ENCODE measurements at regions not wholly inside any gene's neighbourhood (a gene's known extent, or its start where the extent isn't known, plus 50 kb on each side); places are given as distances from the start of the nearest gene placed in this dataset.

DNA sequence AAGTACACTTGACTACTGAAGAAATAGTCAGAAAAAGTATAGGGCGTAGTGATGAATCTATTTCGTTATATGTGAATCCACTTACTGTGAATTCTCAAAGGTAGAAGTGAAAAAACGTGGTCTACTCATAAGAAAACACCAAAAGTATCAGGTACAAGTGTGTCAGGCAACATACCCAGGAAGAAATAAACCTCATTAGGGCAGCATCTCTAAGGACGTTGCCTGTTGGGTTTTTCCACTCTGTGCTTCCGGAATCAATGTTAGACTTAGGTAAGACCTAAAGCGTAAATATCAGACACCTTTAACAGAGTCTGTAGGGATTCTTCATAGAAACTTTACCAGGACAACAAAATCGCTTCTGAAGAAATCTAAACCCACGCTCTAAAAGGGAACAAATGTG, 607.2 kb upstream of the EPHA7 start:
- Histone ChIP-seq H3K4me3 (no peak overlapping the region), H3K27ac (no peak overlapping the region)

DNA sequence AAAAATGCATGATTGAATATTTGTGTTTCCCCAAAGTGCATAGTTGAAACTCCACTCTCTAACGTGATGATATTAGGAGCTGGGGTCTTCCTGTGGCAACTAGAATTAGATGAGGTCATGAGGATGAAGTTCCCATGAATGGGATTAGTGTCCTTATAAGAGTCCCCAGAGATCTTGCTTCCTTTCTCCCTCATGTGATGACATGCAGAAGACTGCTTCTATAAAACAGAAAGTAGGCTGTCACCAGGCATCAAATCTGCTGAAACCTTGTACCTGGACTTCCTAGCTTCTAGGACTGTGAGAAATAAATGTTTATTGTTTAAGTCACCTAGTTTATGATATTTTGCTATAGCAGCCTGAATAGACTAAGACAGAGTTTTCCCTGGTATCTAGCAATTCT, 586.5 kb upstream of the EPHA7 start:
- Histone ChIP-seq H3K27ac (no peak overlapping the region), H3K4me3 (no peak overlapping the region)

DNA sequence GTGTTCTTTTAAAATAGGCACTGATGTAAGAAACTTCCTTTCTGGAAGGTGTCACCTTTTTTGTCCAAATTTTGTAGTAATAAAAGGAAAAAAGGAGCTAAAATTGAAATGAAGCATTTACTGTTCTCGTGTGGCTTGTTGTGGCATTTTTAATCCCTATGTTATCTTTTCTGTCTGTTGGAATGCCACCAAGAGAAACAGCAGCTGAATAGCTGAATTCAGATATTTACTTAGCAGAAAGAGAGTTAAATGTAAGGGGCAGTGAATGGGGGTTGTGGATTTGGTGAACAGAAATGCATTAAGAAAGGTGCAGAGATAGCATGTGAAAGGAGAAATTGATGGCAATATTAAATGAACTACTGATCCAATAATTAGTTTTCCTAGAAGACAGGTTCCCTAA, 573.6 kb upstream of the EPHA7 start:
- Histone ChIP-seq H3K27ac (no peak overlapping the region), H3K4me3 (no peak overlapping the region)

DNA sequence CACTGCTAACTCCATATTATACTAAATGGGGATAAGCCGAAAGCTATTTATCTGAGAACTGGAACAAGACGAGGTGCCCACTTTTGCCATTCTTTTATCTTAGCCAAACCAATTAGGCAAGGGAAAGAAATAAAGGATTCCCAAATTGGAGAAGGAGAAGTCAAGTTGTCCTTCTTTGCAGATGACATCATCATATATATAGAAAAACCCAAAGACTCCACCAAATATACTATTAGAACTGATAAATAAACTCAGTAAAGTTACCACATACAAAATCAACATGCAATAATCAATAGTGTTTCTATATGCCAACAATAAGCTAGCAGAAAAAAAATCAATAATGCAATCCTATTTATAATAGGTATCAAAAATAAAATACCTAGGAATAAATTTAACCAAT, 570.3 kb upstream of the EPHA7 start:
- no peak overlapping the region for H3K27ac ChIP-seq
- H3K4me3 ChIP-seq: no peak overlapping the region

DNA sequence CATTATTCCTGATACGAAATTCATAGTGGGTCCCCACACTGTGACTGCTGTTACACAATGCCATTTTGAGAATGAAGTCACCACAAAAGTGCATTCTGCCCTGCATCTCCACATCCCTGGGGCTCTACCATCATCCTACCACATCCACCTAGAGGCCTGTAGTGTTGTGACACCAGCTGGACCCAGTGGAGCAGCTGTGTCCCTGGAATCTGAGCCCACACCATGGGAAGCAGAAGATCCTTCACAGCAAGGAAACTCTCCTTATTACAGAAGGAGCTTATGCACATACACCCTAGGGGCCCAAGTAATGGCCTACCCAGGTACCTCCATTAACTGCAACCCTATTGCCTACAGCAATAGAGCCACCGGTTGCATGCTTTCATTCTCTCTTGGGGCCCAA, 566.6 kb upstream of the EPHA7 start:
- no peak overlapping the region for H3K4me3 ChIP-seq

DNA sequence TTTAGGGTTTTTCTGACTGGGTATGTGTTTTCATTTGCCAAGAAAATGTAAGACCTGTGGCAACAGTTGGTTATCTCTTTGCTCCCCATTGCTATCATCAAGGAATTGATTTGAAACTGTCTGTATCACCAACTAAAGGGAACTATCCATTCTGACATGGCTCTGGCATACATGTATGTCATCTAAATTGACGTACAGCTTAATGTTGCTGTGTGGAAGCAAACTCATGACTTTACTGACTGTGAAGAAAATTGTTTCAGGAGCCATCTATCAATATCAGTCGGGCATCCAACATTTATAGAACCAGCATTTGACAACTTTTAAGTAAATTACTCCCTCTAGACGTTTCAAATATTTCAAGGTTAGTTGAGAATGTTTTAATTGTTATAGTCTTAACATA, 555.8 kb upstream of the EPHA7 start:
- H3K27ac ChIP-seq: no peak overlapping the region

More for the DNA sequence above, 566.6 kb upstream of the EPHA7 start:
- H3K27ac ChIP-seq: no peak overlapping the region

DNA sequence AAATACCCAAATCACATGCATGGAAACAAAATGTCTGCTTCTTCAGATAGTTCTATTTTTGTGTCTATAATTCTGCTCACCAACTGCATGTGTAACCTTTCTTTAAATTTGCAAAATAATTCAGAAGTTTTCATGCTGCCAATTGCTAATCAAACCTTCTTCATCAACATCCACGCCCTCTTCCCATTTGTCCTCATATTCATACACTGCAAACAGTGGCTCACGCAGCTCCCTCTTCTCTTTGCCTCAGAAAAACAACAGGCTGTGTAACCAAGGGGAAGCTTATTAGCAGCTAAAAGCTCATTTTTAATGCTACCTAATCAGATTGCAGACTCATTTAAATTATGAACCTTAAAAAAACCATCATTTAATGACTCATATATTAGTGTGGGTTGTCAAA, 555.0 kb upstream of the EPHA7 start:
- H3K4me3 ChIP-seq: no peak overlapping the region
- H3K27ac ChIP-seq: no peak overlapping the region

More for the DNA sequence above, 555.8 kb upstream of the EPHA7 start:
- no peak overlapping the region for H3K4me3 ChIP-seq

DNA sequence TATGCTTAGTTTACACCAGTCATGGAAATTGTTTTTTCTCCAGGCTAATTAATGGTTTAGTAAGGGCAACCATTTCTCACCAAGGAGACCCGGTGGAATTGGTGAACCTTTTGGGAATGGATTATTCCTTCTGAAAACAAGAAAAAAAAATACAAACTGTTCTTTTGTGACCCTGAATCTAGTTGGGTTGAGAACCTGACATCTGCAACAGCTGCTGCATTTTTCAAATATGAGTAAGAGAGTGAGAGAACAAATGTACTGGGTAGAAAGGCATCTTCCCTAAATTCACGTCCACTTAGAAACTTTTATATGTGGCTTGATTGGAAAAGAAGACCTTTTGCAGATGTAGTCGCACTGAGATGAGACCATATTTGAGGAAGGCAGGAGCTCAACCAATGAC, 553.4 kb upstream of the EPHA7 start:
- Histone ChIP-seq H3K27ac (no peak overlapping the region), H3K4me3 (no peak overlapping the region)

DNA sequence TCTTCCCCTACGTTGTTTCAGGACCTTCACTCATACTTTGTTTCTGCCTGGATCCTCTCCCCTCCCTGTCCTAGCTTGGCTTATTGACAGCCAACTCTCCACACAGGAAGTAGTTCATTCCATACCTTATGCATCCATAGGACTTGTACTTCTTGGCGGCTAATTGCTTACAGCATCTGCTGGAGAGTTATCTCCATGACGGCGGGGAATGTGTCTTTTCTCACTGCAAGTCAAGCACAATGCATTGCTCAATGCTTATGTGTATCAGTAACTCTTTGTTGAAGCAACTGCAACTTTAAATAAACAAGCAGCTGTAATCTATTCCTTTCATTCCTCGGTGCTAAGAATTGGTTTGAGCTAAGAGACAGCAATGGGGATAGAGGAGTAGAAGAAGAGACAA, 551.3 kb upstream of the EPHA7 start:
- no peak overlapping the region for H3K27ac ChIP-seq
- H3K4me3 ChIP-seq: no peak overlapping the region

DNA sequence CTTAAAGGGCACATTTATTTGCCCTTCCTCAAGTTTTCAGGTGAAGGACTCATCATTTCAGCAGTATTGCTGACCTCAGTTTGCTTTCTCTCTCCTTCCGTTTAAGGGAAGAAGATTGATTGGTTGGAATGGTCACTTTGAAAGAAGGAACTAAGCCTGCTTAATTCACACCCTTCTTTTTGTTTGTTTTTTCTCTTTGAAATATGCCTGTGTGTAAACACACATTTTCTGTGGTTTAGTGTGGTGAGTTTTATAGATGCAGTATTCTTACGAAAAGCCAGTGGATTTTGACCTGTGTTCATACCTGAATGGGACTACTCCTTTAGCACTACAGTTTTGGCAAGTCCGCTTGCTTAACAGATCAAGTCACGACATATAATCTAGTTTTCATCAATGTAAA, 548.8 kb upstream of the EPHA7 start:
- Histone ChIP-seq H3K4me3 (no peak overlapping the region), H3K27ac (no peak overlapping the region)

DNA sequence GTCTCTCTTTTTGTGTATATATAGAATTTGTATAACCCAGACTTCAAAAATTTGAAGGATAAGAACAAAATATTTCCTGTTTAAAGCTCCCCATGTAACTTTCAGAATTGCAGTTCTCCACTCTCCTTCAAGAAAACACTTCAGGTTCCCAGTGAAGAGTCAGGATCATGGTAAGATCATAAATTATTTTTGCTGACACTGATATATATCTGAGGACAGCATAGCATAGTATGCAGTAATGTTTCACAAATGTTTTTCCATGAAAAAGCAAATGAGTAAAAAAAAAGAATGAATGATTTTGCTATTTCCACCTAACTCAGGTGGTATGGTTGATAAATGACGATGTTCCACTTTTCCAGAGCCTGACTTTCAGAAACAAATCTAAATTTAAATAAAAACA, 545.6 kb upstream of the EPHA7 start:
- Histone ChIP-seq H3K4me3 (no peak overlapping the region), H3K27ac (no peak overlapping the region)

DNA sequence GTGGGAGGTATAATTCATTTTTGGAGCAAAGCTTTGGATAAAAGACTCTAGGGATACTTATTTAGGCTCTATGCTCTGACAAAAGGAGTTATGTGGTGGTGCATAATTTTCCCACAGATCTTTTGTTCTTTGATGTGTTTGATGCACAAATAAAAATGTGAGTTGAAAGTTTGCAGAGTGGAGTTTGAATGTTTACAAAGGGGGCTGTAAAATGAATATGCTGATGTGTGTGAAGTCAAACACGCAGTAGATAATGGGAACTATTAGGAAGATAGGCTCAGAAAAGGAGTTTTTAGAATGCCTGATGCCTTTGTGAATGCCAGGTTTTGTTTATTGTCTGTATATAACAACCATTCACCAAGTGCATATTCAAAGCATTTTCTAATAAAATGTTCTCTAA, 545.0 kb upstream of the EPHA7 start:
- no peak overlapping the region for H3K27ac ChIP-seq
- no peak overlapping the region for H3K4me3 ChIP-seq

DNA sequence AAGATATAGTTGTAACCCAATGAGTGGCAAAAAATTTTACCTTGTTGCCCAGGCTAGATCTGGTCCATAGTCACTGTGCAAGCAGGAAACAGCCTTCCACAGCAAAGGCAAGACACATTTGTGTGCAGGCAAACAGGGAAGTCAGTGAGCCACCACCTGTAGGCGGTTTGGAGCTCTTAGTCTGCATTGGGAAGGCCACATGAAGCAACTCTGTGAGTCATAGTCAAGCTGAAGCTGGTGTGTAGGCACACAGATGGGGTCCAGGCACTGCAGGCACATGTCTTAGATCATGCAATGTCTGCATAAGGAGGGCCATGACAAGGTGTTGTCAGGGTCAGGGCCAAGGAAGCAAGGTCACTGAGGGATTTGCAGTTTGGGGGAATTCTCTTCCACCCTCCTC, 543.2 kb upstream of the EPHA7 start:
- Histone ChIP-seq H3K4me3 (no peak overlapping the region), H3K27ac (no peak overlapping the region)

DNA sequence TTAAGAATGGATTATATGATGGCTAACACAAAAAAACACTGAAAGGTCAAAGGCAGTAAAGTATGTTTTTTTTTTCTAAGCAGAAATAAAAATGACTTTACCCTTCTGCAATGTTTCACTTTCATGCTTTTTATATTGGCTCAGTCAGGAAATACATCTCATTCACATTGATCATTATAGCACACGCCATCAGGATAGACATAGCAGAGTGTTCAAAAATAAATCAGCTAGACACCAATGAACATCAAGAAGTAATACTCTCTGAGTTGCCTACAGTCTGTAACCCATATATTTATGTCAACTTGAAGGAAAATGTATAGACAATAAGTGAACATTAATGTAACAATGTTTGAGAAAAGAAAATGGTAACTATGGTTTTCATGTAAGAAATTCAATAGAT, 535.2 kb upstream of the EPHA7 start:
- H3K4me3 ChIP-seq: no peak overlapping the region
- H3K27ac ChIP-seq: no peak overlapping the region

DNA sequence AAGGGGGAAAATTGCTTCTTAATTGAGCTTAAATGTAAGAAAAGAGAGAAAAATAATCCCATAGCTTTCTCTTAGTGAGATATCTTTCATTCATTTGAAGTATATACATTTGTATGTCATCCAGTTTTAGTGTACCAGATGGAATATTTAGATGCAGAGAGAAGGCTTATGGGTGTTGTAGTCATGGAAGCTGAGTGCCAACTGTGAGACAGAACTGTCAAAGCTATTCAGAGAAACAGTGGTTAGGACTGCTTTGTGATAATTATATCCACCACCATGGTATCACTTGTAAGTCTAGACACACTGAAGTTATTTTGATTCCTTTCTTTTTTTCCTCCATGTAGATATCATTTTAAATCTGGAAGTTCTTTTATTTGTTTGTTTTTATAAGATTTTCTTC, 524.3 kb upstream of the EPHA7 start:
- H3K4me3 ChIP-seq: no peak overlapping the region
- H3K27ac ChIP-seq: no peak overlapping the region

DNA sequence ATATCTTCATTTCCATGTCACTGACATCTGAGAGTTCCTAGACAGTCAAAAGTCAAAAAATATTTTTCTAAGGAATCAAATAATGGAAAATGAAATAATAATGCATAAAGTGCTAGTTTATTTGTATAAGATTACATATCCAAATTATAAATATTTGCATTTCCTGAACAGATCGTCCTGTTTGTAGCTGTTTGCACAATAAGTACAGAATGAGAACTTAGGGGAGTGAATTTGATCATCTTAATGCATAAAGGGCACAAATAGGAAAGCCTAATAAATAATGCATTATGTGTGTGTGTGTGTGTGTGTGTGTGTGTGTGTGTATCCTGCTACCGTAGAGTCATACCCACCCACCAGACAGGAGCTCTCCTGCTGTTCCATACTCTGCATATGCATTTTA, 521.0 kb upstream of the EPHA7 start:
- H3K27ac ChIP-seq: no peak overlapping the region
- H3K4me3 ChIP-seq: no peak overlapping the region

DNA sequence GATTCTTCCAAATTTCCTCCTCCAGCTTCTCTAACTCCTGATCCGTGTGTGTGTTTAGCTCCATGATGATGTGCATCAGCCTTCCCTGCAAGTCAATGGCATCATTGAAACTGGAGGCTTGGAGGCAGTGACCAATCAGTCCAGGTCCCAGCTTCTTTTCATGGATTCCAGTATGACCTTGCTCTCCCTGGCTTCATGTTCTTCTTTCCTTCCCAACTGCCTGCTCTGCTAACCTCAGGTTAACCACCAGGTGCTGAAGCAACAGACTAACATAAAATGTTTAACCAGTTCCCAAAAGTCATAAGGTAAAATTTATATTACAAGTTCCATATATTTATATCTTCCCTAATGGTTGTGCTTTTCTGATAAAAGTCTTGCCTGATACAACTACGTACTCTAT, 512.8 kb upstream of the EPHA7 start:
- Histone ChIP-seq H3K4me3 (no peak overlapping the region), H3K27ac (no peak overlapping the region)

DNA sequence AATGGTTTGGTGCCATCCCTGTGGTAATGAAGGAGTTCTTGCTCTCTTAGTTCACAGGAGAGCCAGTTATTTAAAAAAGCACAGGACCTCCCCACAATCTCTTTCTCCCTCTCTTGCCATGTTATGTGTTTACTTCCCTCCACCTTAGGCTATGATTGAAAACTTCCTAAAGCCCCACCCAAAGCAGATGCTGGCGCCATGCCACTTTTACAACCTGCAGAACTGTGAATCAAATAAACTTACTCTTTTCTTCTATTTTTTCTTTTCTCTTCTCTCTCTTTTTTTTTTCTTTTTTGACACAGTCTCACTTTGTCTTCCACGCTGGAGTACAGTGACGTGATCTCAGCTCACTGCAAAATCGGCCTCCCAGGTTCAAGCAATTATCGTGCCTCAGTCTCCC, 508.4 kb upstream of the EPHA7 start:
- Histone ChIP-seq H3K4me3 (no peak overlapping the region), H3K27ac (no peak overlapping the region)

DNA sequence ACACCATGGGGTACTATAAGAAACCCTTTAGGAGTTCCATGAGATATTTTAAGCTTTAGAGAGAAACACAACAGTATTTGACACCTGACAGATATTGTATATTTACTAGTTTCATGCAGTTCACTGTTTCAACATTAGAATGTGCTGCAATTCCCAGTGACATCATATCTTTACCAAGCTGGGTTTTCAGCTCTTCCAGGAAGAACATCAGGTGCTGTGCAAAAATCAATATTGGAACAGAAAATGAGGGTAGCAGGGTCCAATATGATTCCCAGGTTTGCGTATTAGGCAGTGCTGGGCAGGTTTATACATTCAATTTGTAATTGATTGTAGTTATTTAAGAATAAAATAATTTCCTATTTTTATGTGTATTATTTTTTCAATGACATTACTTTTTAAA, 500.0 kb upstream of the EPHA7 start:
- Histone ChIP-seq H3K4me3 (no peak overlapping the region), H3K27ac (no peak overlapping the region)

DNA sequence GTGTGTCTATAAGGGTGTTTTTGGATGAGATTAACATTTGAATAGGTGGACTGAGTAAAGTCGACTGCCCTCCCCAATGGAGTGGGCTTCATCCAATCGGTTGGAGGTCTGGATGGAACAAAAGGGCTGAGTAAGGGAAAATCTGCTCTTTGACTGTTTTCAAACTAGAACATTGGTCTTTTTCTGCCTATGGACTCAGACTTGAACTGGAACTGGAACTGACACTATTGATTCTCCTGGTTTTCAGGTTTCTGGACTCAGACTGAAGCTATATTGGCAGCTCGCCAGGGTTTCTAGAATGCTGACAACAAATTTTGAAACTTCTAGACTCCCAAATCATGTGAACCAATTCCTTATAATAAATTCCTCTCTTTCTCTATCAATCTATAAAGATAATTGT, 498.9 kb upstream of the EPHA7 start:
- Histone ChIP-seq H3K27ac (no peak overlapping the region), H3K4me3 (no peak overlapping the region)

DNA sequence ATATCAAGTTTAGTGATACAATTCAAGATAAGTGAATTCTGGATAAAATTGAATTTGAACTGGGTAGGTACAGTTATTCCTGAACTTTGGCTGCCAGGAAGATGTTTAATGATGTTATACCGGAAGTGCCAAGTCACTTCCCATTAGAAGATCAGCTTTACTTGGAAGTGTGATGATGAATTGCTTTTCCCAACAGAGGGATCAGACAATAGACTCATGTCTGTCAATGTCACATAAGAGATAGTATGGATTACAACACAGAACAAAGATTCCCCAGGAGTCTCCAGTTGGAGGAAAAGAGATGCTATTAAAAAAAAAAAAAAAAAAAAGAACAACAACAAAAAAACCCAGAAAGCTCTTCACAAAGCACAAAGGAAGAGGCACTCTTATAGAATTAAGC, 497.9 kb upstream of the EPHA7 start:
- no peak overlapping the region for H3K27ac ChIP-seq
- no peak overlapping the region for H3K4me3 ChIP-seq

DNA sequence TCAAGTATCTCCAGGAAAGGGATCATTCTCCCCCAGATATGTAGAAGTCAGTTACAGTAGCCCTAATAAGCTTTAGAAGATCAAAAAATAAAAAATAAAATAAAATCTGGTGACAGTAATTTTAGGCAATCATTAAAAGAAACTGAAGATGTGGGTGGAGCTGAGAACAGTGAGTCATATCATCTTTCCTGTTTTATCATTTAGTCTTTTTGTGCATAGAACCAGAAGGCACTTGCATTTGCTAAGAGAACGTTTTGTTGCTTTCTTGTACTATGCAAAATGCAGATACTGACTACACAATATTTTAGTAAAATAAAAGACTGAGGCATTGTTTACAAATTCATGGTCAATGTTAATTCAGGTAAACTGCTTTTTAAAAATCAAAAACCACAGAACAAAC, 497.4 kb upstream of the EPHA7 start:
- no peak overlapping the region for H3K27ac ChIP-seq
- H3K4me3 ChIP-seq: no peak overlapping the region

DNA sequence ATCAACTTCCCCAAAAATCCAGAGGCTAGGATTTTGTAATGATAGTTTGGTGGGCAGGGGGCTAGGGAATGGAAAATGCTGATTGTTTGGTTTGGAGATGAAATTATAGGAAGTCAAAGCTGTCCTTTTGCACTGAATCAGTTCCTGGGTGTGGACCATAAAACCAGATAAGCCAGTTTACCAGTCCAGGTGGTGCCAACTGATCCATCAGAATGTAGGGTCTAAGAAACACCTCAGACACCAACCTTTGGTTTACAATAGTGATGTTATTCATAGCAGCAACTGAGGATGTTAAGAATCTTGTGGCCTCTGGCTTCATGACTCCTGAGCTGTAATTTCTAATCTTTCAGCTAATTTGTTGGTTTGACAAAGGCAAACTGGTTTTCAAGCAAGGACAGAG, 496.6 kb upstream of the EPHA7 start:
- H3K27ac ChIP-seq: no peak overlapping the region
- no peak overlapping the region for H3K4me3 ChIP-seq
